ENCODE measurements at regions not wholly inside any gene's neighbourhood (a gene's known extent, or its start where the extent isn't known, plus 50 kb on each side); places are given as distances from the start of the nearest gene placed in this dataset.

- TF ChIP-seq ATF3 (IDR thresholded peaks at IDR 0.05) (no peak), MAX (IDR thresholded peaks at IDR 0.05) (no peak), POLR2A (IDR thresholded peaks at IDR 0.05; ENCODE audit: borderline replicate concordance, extremely low read depth, insufficient read depth, insufficient read length) (no peak), SRF (IDR thresholded peaks at IDR 0.05; ENCODE audit: low read depth) (no peak), SP1 (IDR thresholded peaks at IDR 0.05; ENCODE audit: low read depth) (no peak), TCF7L2 (IDR thresholded peaks at IDR 0.05; ENCODE audit: borderline replicate concordance, extremely low read depth, insufficient read depth, insufficient read length) (no peak), YY1 (IDR thresholded peaks at IDR 0.05; ENCODE audit: extremely low read depth, insufficient replicate concordance, low read depth, low read length) (no peak), CTCF (IDR thresholded peaks at IDR 0.05 in 2 of 3, conservative IDR thresholded peaks at IDR 0.05 in 1 of 3; ENCODE audit: borderline replicate concordance in 1 of 3, insufficient read depth in 1 of 3, low read depth in 2 of 3, low read length in 2 of 3) (no peak), EZH2 (IDR thresholded peaks at IDR 0.05) (no peak)
Measured at GRCh38 chr5:108620516-108620915, 127.2 kb upstream of the FER start (continued).

GRCh38 chr5:108619815-108620214 lies 127.9 kb upstream of the FER start:
- Histone ChIP-seq H3K79me2 (ENCODE audit: insufficient read depth, low read length) (no peaks in the 10 kb centered on the region), H3K36me3 (ENCODE audit: control insufficient read depth in 1 of 2, insufficient read depth in 2 of 2, low read length in 2 of 2) (no peaks in the 10 kb centered on the region), H4K20me1 (ENCODE audit: insufficient read depth) (no peaks in the 10 kb centered on the region), H3K9ac (ENCODE audit: low read length) (no peak overlapping the region), H3K9me3 (ENCODE audit: control insufficient read depth in 1 of 2, insufficient read depth in 1 of 2, low read depth in 1 of 2, low read length in 2 of 2) (no peaks in the 10 kb centered on the region), H3K4me1 (ENCODE audit: control insufficient read depth in 1 of 2, insufficient read depth in 2 of 2, low read length in 2 of 2) (no peaks in the 10 kb centered on the region), H3K27me3 (ENCODE audit: insufficient read depth, low read length) (no peaks in the 10 kb centered on the region), H3K9me2 (ENCODE audit: insufficient read depth) (no peaks in the 10 kb centered on the region), H3K4me3 (replicated peaks in 1 of 2; ENCODE audit: low read depth in 1 of 2, low read length in 2 of 2) (no peak overlapping the region), H2AFZ (ENCODE audit: low read depth, low read length, poor library complexity, severe bottlenecking) (no peak overlapping the region), H3K4me2 (ENCODE audit: low read length) (no peak overlapping the region), H3K27ac (ENCODE audit: low read depth, low read length) (no peak overlapping the region)
- ChIA-PET CTCF (no interaction called here), POLR2A (no interaction called here), RAD21 (ENCODE audit: low non-redundant PET in 1 of 2, low total read pairs in 2 of 2, uncharacterized antibody in 2 of 2, unreplicated experiment in 2 of 2) (no interaction called here)
- ATAC-seq (no peak), DNase-seq (ENCODE audit: low read depth, low spot score) (no peak)
- BruUV-seq (replicated peaks) = no TSS peak
- intact Hi-C loops (cut with micrococcal nuclease) = no loop called here
- TF ChIP-seq ZFX (IDR thresholded peaks at IDR 0.05) (no peak), SP1 (IDR thresholded peaks at IDR 0.05; ENCODE audit: low read depth) (no peak), REST (IDR thresholded peaks at IDR 0.05; ENCODE audit: low read depth) (no peak), EGR1 (IDR thresholded peaks at IDR 0.05; ENCODE audit: low read depth) (no peak), MAX (IDR thresholded peaks at IDR 0.05) (no peak), TCF7L2 (IDR thresholded peaks at IDR 0.05; ENCODE audit: borderline replicate concordance, extremely low read depth, insufficient read depth, insufficient read length) (no peak), RAD21 (IDR thresholded peaks at IDR 0.05; ENCODE audit: low read depth) (no peak), POLR2A (IDR thresholded peaks at IDR 0.05; ENCODE audit: borderline replicate concordance, extremely low read depth, insufficient read depth, insufficient read length) (no peak), FOSL1 (IDR thresholded peaks at IDR 0.05; ENCODE audit: low read depth) (no peak), SIN3A (IDR thresholded peaks at IDR 0.05; ENCODE audit: low read depth) (no peak), YY1 (IDR thresholded peaks at IDR 0.05; ENCODE audit: extremely low read depth, insufficient replicate concordance, low read depth, low read length) (no peak), EZH2 (IDR thresholded peaks at IDR 0.05) (no peak), JUND (IDR thresholded peaks at IDR 0.05) (no peak), CTCF (IDR thresholded peaks at IDR 0.05 in 2 of 3, conservative IDR thresholded peaks at IDR 0.05 in 1 of 3; ENCODE audit: borderline replicate concordance in 1 of 3, insufficient read depth in 1 of 3, low read depth in 2 of 3, low read length in 2 of 3) (no peak), ZNF274 (IDR thresholded peaks at IDR 0.05; ENCODE audit: low read depth, low read length) (no peak)
